NCI-H526 (cell line): ENCODE measurements at regions not wholly inside any gene's neighbourhood (a gene's known extent, or its start where the extent isn't known, plus 50 kb on each side); places are given as distances from the start of the nearest gene placed in this dataset.

Experiments
- DNase-seq, 2 experiments: peaks; one replicate each; lab custom pipeline; 2025; lab: John Stamatoyannopoulos, UW

DNA sequence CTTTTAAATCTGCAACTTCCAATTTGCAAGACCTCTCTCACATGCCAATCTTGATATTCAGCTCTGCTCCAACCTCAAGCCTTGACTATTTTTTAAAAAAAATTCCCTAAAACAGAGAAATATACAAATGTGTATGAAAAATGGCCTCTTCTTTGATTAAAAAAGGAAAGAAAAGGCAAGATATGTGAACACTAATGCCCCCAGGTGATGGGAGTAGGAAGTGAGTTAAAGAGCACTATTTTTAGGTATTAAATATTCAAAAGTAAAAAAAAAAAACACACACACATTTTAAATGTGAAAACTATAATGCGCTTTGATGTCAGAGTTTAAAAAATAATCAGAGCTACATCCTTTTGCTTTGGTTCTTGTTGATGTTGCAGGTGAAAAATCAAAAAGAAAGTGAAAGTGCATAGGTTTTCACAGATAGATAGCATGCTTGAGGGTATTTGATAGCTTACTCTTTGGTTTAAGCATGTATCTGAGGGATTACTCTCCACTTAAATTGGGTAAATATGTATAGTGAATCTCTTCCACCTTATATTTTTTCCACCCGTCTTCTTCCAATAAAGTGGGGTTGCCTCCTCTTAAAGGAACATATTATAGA lies 406.0 kb upstream of the POU3F3 start:
- DNase-seq = peak in 1 of 2 experiments; percentile 14

DNA sequence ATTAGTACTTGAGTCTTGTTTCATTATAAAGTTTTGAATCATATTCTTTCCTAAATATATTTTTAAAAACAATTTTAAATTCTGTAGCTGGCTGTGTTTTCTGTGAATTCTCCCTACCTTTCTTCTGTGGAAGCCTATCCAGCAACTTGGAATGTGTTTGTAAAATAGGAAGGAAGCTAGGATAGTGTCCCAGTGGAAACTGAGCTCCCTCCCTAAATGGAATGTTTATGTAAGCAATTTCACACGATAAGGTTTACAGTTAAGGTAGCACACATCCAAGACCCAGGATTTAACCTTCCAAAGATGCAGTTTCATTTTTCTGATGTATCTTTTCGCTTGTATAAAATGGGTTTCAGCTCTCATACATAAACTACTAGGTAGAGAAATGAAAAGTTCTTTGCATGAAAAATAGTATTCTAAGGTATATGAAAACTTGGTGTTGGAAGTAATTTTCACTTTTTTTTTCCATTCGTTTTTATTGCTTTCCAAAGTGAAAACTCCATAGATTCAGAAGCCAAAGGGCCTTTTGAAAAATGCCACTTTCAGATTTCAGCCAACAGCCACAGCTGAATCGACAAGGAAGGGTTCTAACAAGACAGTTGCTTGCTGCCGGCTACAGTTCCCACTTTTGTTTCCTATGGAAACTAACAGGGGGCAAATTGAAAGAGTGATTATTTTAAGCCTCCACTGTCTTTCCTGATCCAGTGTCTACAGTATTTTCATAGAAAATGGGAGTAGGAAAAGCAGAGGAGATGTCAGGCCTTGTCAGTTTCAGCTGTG lies 405.1 kb upstream of the POU3F3 start:
- no peak for DNase-seq

DNA sequence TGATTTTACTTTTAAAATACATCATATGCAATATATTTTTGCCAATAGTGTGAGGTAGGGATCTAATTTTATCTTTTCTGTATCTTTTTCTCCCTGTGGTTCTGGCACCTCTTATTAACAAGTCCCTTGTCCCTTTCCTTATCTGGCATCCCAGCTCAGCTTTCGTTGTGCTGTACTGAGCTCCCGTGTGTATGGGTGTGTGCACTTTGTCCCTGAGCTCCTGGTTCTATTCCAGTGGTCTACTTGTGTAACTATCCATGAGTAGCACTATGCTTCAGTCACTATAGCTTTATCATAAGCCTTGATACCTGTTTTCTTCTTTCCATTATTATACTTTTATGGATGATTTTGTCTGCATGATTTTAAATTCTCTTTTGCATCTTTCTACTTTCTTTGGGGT lies 401.4 kb upstream of the POU3F3 start:
- no peak for DNase-seq

DNA sequence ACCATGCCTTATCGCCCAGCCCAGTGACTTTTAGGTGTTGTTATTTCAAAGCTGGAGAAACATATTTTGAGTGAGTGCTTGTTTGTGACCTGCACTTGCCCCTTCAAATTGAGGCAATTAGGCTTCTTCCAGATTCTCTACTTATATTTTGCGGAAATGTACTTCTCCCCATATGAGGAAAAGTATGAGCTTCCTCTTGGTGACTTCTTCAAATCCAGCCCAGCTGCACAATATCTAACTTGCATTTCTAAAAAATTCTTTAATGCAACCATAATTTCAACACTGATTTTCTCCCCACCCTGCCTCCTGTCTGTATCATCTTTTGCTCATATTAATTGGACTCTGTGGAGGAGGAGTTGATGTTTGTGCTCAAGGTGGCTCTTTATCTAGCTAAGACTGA lies 391.2 kb upstream of the POU3F3 start:
- DNase-seq = no peak

DNA sequence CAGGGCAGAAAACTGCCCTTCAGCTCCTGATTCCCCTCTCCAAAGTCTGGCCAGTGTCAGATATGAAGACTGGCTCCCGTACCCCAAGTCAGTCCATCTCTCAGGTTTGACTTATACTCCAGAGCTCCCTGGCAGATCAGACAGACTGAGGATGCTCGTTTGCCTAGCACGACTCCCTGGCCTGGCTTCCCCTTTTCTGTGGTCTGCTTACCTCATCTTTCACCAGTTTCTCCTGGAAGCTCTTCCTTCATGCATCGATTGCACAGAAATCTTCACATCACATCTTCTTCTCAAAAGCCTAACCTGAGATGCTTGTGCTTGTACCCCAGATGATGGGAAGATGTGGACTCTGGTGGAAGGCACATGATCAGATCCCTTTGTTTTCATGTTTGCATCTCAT lies 387.9 kb upstream of the POU3F3 start:
- no peak for DNase-seq

- DNase-seq = no peak
Measured at GRCh38 chr2:104468846-104469245, 385.1 kb upstream of the POU3F3 start.

DNA sequence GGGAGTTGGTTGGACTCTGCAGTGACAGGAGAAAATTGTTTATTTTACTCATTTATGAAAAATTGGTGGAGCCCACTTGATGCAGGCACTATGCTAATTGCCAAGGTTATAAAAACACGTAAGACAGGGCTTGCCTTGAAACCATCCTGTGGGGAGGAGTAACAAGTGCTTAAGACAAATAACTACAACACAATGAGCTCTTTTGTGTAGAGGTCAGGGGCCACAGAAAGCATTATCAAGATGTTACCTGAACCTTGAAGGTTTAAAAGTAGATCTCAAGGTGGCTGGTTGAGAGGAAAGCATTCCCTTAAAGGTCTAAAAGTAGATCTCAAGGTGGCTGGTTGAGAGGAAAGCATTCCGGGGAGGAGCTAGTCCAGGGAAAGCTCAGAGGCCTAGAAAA lies 381.8 kb upstream of the POU3F3 start:
- no peak for DNase-seq

DNA sequence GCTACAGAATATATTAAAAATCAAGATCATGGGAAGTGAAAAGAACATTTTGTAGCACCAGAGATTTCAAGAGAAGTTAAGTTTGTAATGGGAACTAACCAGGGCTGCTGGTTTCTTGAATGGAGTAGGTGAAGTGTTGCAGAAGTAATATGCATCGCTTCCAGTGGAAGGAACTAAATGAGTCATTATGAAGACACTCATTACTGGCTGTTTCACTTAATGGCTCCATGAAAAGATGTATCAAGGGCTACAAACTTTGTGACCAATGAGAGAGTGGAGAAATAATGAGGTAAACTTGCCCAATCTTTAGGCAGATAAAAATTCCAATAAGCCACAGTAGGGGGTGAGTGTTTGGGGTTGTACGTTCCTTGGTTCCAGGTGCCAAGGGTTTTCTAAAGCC lies 380.4 kb upstream of the POU3F3 start:
- no peak for DNase-seq

GRCh38 chr2:104474716-104475115 lies 379.2 kb upstream of the POU3F3 start:
- no peak for DNase-seq

GRCh38 chr2:104476075-104476474 lies 377.8 kb upstream of the POU3F3 start:
- no peak for DNase-seq

GRCh38 chr2:104476563-104476988 lies 377.3 kb upstream of the POU3F3 start:
- DNase-seq = no peak

DNA sequence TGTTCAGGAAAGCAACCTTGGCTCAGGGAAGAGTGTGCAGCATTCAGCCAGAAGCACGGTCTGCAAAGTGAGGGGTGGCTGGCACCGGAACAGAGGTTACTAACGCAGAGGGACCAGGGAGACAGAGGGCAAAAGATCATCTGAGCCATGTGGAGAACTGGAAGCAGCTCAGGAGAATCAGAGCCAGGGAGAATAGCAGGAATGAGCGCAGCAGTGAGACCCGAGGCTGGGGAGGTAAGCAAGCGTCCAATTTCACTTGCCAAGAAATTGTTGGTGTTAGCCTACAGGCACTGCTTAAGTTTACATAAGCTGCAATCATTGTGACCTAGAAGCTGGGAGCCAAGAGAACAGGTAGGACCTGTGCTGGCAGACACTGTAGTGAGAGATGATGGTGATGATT lies 372.6 kb upstream of the POU3F3 start:
- no peak for DNase-seq

GRCh38 chr2:104487366-104487765 lies 366.5 kb upstream of the POU3F3 start:
- DNase-seq = no peak

- no peak for DNase-seq
Measured at GRCh38 chr2:104493698-104494097, 360.2 kb upstream of the POU3F3 start.

DNA sequence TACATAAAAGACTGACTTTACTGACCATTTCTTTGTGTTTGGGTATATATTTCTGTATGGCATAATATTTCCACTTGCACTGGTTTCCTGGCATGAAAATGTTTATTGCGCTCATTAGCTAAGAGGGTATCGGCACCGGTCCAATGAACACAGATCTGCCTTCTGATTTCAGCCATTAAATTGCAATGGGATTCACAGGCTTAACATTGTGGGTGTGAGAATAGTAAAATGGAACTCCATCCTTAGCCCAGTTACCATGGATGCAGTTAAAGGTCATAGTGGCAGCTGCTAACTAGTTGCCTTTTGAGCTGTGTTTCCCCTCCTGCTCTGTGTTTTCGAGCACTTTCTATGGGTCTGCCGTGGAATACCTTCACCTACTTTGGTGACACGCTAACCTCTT lies 352.6 kb upstream of the POU3F3 start:
- no peak for DNase-seq

DNA sequence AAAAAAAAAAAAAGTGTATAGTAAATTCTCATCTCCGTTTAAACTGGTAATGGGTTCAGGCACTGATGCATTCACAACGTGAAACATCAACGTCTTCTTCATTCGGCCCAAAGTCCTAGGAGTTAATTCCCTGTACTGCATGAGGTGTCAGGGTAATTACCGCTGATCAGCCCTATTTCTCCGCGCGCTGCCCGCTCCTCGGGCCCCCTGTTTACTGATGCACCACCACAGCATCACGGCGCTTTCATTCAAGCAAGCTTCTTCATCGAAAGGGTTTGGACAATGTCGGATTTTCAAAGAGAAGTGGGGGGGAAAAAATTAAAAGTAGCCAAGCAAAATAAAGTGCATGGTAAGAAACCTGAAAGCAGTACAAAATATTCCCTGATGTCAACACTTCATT lies 352.0 kb upstream of the POU3F3 start:
- no peak for DNase-seq

DNA sequence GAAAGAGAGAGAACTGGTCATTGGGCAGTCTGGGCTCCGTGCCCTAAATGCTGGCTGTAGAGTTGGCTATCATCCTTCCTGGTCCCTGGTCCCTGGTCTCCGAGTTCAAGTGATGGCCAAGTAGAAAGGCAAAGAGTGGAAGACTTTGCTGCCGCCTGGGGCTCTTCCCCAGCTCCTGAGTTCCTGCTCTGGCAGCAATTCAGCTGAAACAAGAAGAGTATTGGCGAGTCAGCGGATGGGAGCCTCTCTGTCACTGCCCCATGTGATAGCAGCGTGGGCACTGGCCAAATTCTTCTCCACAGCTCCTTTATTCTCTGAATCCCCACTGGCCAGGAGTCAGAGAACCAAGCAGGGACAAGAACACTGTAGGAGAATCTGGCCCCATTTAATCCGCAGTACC lies 351.0 kb upstream of the POU3F3 start:
- no peak for DNase-seq

- no peak for DNase-seq
Measured at GRCh38 chr2:104504331-104505073, 349.4 kb upstream of the POU3F3 start.

DNA sequence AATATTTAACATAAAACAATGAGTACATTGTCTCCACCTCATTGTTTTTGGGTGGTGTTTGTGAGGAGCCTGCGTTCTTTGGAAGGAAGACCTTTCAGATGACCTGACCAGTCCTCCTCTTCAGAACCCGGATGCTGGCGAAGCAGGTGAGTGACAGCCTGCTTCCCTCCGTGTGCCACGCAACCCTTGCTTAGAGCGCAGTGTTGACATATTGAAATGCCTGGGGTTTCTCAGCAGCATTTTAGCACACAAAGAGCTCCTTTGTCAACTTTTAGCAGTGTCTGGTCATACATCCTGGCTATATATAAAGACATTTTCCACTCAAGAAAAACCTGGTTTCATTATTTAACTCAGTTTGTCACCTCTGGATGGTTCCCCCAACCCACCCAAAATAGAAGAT lies 335.7 kb upstream of the POU3F3 start:
- peak in 1 of 2 experiments; percentile 39 for DNase-seq

- peak; percentile 66 to 76 for DNase-seq
Measured at GRCh38 chr2:104521247-104521646, 332.7 kb upstream of the POU3F3 start.

DNA sequence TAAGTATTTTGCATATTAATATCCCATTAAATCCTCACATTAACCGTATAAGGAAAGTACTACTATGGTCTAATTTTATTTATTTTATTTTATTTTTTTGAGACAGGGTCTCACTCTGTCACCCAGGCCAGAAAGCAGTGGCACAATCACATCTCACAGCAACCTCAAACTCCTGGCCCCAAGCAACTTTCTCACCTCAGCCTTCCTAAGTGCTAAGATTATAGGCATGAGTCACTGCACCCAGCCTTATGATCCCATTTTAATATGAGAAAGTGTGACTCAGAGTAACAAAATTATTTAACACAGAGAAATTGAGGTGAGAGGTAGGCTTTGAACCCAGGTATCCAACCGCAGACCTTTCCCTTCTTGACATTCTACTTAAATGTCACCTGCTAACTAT lies 330.0 kb upstream of the POU3F3 start:
- DNase-seq = no peak

GRCh38 chr2:104528101-104528500 lies 325.8 kb upstream of the POU3F3 start:
- DNase-seq = no peak

DNA sequence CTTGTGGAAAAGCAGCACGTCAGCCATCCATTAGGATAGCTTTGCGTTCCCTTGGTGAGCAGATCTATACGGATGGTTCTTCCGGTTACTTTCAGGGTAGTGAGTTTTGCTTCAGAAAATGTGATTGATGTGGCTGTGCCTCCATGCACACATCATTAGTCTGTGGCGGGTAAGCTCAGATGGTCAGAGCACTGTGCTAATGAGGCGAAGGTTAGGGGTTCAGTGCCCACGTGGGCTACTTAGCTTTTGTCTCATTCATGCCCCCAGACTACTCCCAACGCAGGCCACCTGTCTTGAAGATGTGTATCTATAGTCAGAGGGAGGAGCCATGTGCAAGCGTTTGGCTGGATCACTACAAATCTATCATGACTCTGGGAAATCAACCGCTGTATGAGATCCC lies 322.8 kb upstream of the POU3F3 start:
- DNase-seq = no peak
